Keratinocyte (primary cell): ENCODE measurements at regions not wholly inside any gene's neighbourhood (a gene's known extent, or its start where the extent isn't known, plus 50 kb on each side); places are given as distances from the start of the nearest gene placed in this dataset.

Experiments
- DNase-seq: peaks from one replicate; pipeline ENCODE4 v3.0.0-alpha.2; 2011; ENCODE audit warnings: low read depth, missing footprints, low spot score
- FAIRE-seq: peaks from 2 replicates; lab custom pipeline; 2011; peaks lifted over from hg19 to GRCh38; lab: Jason Lieb, UNC
- H2AFZ ChIP-seq: 2 replicates; pipeline ENCODE4 v1.6.0; 2012; ENCODE audit warnings: low read length, control low read depth, inconsistent platforms; ENCODE audit not compliant: control insufficient read depth
- H3K27ac ChIP-seq: 2 replicates; pipeline ENCODE4 v1.5.1; 2011; ENCODE audit warnings: low read length; ENCODE audit not compliant: control insufficient read depth, insufficient read depth
- H3K27me3 ChIP-seq: 3 replicates; pipeline ENCODE4 v1.6.0; 2011; ENCODE audit warnings: low read length; ENCODE audit not compliant: control insufficient read depth, insufficient read depth; ENCODE audit errors: extremely low read depth
- H3K36me3 ChIP-seq, 2 experiments: 2 replicates in 1 of 2; 3 replicates in 1 of 2; pipeline ENCODE4 v1.5.1; 2011; ENCODE audit warnings: low read length in 2 of 2, mild to moderate bottlenecking in 1 of 2; ENCODE audit not compliant: control insufficient read depth in 2 of 2, insufficient read depth in 2 of 2; ENCODE audit errors: extremely low read depth in 1 of 2
- H3K4me1 ChIP-seq: 3 replicates; pipeline ENCODE4 v1.5.1; 2011; ENCODE audit warnings: low read length; ENCODE audit not compliant: control insufficient read depth, insufficient read depth; ENCODE audit errors: extremely low read depth
- H3K4me2 ChIP-seq: 3 replicates; pipeline ENCODE4 v1.6.0; 2011; ENCODE audit warnings: low read depth, low read length; ENCODE audit not compliant: control insufficient read depth, insufficient read depth; ENCODE audit errors: extremely low read depth
- H3K4me3 ChIP-seq, 3 experiments: fragments of 200-600 bp in 1 of 3; sonication (generic) in 1 of 3; 2 replicates in 2 of 3; 3 replicates in 1 of 3; pipeline ENCODE4 v1.5.1; 2011 to 2016; ENCODE audit warnings: low read length in 3 of 3, mild to moderate bottlenecking in 3 of 3, control low read depth in 2 of 3, inconsistent platforms in 1 of 3, low read depth in 1 of 3, mixed read lengths in 1 of 3, mixed run types in 1 of 3, moderate library complexity in 1 of 3; ENCODE audit not compliant: control insufficient read depth in 2 of 3, insufficient read depth in 2 of 3; ENCODE audit errors: extremely low read depth in 1 of 3
- H3K79me2 ChIP-seq: 2 replicates; pipeline ENCODE4 v1.6.0; 2012; ENCODE audit warnings: low read length; ENCODE audit not compliant: control insufficient read depth, insufficient read depth
- H3K9ac ChIP-seq: 3 replicates; pipeline ENCODE4 v1.6.0; 2011; ENCODE audit warnings: low read length; ENCODE audit not compliant: control insufficient read depth, insufficient read depth; ENCODE audit errors: extremely low read depth
- H3K9me1 ChIP-seq: 3 replicates; pipeline ENCODE4 v1.6.0; 2011; ENCODE audit warnings: low read length; ENCODE audit not compliant: control insufficient read depth, insufficient read depth; ENCODE audit errors: extremely low read depth
- H3K9me3 ChIP-seq: 2 replicates; pipeline ENCODE4 v1.5.1; 2012; ENCODE audit warnings: low read depth, low read length; ENCODE audit not compliant: control insufficient read depth
- H4K20me1 ChIP-seq: 3 replicates; pipeline ENCODE4 v1.6.0; 2011; ENCODE audit warnings: low read length; ENCODE audit not compliant: control insufficient read depth, insufficient read depth; ENCODE audit errors: extremely low read depth
- EZH2 ChIP-seq: IDR thresholded peaks from one replicate; pipeline ENCODE4 v1.6.1; 2012; ENCODE audit warnings: inconsistent platforms, mild to moderate bottlenecking, low read length, moderate library complexity
- dilution Hi-C: fragments of 300-500 bp; cut with MboI; formaldehyde crosslinking; loops from one replicate; pipeline ENCODE4 v1.7.0; 2020; ENCODE audit warnings: low sequenced_read_pairs; ENCODE audit not compliant: extremely low pct_ligation_motif_present
- TF ChIP-seq, protein P1 (sequence below), 3 experiments: IDR thresholded peaks in 1 of 3; conservative IDR thresholded peaks in 1 of 3; optimal IDR thresholded peaks in 1 of 3; 2 replicates in 2 of 3; 3 replicates in 1 of 3; pipeline versions ENCODE3 to v1.5.1; 2011; ENCODE audit warnings: low read length in 3 of 3, mild to moderate bottlenecking in 3 of 3, moderate library complexity in 2 of 3, control low read depth in 1 of 3, inconsistent platforms in 1 of 3; ENCODE audit not compliant: insufficient read depth in 2 of 3; ENCODE audit errors: extremely low read depth in 1 of 3

DNA sequence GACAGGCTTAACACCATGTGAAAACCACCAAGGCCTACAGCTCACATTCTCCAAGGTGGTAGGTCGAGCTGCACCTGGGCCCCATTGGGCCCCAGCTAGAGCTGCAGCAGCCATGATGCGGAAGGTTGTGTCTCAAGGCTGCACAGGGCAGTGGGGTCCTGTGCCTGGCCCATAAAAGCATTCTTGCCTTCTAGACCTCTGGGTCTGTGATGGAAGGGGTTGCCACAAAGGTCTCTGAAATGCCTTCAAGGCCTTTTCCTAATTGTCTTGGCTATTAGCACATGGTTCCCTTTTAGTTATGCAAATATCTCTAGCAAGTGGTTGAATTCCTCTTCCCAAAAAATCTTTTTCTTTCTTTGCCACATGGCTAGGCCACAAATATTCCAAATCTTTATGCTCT is 52.5 kb upstream of the C11orf58 start:
- Histone ChIP-seq H3K4me2 (no peak overlapping the region), H3K79me2 (no peaks in the 10 kb centered on the region), H4K20me1 (no peaks in the 10 kb centered on the region), H3K9me3 (no peaks in the 10 kb centered on the region), H3K27ac (no peak overlapping the region), H3K9ac (no peak overlapping the region), H3K27me3 (no peaks in the 10 kb centered on the region), H3K36me3 (no peaks in the 10 kb centered on the region), H2AFZ (no peak overlapping the region), H3K9me1 (no peaks in the 10 kb centered on the region), H3K4me1 (no peaks in the 10 kb centered on the region), H3K4me3 (no peak overlapping the region)
- FAIRE-seq (no peak), DNase-seq (no peak)
- TF ChIP-seq, protein P1, sequence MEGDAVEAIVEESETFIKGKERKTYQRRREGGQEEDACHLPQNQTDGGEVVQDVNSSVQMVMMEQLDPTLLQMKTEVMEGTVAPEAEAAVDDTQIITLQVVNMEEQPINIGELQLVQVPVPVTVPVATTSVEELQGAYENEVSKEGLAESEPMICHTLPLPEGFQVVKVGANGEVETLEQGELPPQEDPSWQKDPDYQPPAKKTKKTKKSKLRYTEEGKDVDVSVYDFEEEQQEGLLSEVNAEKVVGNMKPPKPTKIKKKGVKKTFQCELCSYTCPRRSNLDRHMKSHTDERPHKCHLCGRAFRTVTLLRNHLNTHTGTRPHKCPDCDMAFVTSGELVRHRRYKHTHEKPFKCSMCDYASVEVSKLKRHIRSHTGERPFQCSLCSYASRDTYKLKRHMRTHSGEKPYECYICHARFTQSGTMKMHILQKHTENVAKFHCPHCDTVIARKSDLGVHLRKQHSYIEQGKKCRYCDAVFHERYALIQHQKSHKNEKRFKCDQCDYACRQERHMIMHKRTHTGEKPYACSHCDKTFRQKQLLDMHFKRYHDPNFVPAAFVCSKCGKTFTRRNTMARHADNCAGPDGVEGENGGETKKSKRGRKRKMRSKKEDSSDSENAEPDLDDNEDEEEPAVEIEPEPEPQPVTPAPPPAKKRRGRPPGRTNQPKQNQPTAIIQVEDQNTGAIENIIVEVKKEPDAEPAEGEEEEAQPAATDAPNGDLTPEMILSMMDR (optimal IDR thresholded peaks at IDR 0.05 in 1 of 3, IDR thresholded peaks at IDR 0.05 in 1 of 3, conservative IDR thresholded peaks at IDR 0.05 in 1 of 3; ENCODE audit: extremely low read depth in 1 of 3, insufficient read depth in 2 of 3, low read length in 3 of 3) = no peak
- no peak for TF ChIP-seq EZH2
- dilution Hi-C loops = no loop called here

DNA sequence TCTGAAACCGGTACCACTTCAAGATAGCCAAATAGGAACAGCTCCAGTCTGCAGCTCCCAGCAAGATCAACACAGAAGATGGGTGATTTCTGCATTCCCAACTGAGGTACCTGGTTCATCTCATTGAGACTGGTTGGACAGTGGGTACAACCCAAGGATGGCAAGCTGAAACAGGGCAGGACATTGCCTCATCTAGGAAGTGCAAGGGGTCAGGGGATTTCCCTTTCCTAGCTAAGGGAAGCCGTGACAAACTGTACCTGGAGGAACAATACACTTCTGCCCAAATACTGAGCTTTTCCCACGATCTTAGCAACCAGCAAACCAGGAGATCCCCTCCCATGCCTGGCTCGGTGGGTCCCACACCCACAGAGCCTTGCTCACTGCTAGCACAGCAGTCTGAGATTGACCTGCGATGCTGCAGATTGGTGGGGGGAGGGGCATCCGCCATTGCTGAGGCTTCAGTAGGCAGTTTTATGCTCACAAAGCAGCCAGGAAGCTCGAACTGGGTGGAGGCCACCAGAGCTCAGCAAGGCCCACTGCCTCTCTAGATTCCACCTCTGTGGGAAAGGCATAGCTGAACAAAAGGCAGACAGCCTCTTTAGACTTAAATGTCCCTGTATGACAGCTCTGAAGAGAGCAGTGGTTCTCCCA is 59.9 kb upstream of the C11orf58 start:
- no peak for DNase-seq

More for the DNA sequence above, 59.9 kb upstream of the C11orf58 start:
- Histone ChIP-seq H3K4me3 (no peak overlapping the region), H3K36me3 (no peaks in the 10 kb centered on the region), H3K4me1 (no peaks in the 10 kb centered on the region), H3K9ac (no peak overlapping the region), H3K27me3 (no peaks in the 10 kb centered on the region), H3K9me3 (no peaks in the 10 kb centered on the region), H4K20me1 (no peaks in the 10 kb centered on the region), H3K9me1 (no peaks in the 10 kb centered on the region), H3K27ac (no peak overlapping the region), H3K79me2 (no peaks in the 10 kb centered on the region), H3K4me2 (no peak overlapping the region), H2AFZ (no peak overlapping the region)
- dilution Hi-C loops = no loop called here
- TF ChIP-seq EZH2 = no peak
- TF ChIP-seq, protein P1 (optimal IDR thresholded peaks at IDR 0.05 in 1 of 3, IDR thresholded peaks at IDR 0.05 in 1 of 3, conservative IDR thresholded peaks at IDR 0.05 in 1 of 3; ENCODE audit: extremely low read depth in 1 of 3, insufficient read depth in 2 of 3, low read length in 3 of 3) = no peak
- FAIRE-seq = no peak
